IPS DF 4.7 (cell line): ENCODE measurements at regions not wholly inside any gene's neighbourhood (a gene's known extent, or its start where the extent isn't known, plus 50 kb on each side); places are given as distances from the start of the nearest gene placed in this dataset.
"Not testable (repeated sequence)": the region's sequence is repeated elsewhere in the genome, so short reads cannot be mapped to it uniquely, and the experiment has no call there.

Source experiments
- DNase-seq: peaks from one replicate; pipeline ENCODE4 v3.0.0-alpha.2; 2013; ENCODE audit warnings: low spot score; ENCODE audit errors: extremely low read depth

DNA sequence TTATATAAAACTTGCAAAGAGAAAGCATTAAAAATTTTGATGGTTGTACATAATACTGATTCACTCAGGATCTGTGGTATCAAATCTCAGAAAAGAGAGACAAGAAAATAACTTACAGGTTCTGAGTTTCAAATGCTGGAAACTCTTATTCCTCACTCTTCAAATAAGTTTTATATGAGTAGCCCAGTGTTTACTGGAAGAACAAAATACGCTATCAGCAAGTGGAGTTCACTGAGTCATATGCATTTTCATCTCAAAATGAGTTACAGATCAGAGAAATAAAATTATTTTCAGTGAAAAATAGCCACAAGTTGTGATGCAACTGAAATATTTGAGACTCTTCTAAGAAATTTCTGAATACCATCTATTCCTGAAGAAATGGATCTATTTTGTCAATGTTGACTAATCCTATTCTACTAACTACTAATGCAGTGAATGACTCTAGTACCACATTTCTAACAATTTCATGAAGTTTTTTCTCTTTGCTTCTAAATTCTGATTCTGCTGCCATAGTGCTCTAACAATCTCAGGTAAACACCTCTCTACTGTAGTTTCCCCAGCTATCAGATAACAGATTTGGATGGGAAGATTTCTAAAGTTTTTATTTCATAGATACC lies 391.7 kb downstream of the ZEB2 start:
- DNase-seq, result no peak

DNA sequence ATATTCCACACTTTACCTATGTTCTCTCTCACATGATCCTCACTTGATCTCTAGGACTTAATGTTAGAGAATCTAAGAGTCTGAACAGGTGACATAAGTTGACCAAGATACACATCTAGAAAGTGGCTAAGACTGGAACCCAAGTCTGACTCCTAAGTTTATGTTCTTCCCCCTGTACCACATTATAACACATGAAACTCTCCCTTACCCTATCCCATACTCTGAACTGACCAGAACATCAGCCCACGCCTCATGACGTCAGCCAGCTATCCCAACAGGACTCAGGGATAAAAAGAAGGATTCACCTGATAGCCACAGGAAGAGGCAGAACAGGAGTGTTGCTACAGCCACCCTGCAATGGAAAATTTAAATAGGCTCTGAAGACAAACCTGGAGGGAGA lies 392.2 kb downstream of the ZEB2 start:
- no peak for DNase-seq

DNA sequence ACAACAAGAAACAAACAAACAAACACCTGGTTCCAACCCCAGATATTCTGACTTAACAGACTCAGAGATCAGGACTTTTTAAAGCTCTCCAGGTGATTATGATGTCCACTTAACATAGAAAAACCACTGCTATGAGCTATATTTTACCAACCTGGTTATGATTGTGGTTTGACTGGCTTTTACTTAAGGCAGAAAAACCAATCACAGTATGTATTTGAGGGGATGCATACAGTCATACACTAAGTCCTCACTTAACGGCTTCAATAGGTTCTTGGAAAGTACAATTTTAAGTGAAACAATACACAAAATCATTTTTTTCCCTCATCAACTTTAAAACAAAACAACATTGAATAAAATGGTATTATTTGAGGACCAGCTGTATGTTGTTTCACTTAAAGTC lies 393.6 kb downstream of the ZEB2 start:
- DNase-seq, result no peak

DNA sequence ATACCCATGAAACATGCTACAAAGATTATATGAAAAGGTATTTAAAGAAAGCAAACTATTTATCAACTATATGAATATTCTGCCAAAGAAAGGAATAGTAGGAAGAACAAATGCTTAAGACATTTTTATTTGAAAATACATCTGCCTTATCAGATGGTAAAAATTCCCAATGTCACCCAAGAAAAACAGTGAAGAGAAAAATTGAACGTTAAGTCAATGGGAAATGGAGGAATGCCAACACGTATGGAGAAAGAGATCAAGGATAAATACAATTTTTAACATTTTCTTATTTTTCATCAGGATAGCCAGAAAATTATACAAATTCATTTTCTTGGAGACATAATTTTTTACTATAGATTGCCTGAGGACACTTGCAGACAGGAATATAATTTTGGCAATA lies 394.2 kb downstream of the ZEB2 start:
- DNase-seq, result no peak

DNA sequence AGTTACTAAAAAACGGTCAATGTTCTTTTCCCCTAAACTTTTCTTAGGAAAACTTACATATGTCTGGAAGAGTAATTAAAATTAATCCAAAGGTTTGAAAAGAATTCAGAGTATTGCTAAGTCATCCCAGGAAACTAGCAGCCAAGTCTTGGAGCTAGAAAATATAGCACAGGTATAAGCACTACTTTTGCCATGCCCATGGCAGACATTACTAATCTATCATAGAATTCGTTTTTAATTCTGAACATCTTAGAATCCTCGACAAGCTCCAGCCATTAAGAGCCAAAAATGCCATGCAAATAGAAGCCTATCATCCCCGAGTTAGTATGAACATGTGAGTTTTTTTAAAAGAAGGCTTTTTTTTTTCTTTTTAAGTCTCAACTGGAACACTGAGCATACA lies 395.0 kb downstream of the ZEB2 start:
- DNase-seq, result no peak

DNA sequence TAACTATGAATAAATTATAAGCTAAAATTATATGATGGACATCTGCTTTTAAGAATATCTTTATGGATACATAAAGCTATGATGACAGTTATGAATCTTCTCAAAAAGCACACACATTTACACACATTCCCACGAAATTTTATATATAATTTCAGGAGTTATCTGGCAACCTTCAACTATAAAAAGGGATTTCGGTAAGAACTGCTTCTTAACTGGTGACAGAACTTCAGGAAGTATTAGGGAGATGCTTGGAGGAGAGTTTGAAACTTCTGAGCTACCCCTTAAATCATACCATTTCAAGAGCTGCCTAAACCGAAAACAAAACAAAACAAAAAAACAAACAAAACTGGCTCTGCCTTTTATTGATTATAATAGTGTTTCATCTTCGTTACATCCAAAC lies 399.4 kb downstream of the ZEB2 start:
- DNase-seq, result no peak

DNA sequence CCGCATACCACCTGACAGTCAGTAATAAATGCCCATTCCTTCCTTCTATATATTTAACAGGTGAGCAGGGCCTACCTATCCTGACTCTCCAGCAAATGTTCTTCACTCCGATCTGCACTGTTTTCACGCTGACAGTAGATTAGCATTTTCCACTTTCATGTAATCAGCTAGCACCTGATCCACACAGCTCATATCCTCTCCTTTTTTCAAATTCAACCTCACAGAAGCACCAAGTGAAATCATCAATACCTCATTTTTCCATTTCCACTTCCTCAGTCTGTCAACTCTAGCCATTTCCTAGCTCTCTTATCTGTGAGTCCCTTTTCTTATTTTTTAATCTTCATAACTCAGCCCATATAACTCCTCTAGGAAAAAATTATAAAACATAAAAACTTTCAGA lies 402.8 kb downstream of the ZEB2 start:
- no peak for DNase-seq

DNA sequence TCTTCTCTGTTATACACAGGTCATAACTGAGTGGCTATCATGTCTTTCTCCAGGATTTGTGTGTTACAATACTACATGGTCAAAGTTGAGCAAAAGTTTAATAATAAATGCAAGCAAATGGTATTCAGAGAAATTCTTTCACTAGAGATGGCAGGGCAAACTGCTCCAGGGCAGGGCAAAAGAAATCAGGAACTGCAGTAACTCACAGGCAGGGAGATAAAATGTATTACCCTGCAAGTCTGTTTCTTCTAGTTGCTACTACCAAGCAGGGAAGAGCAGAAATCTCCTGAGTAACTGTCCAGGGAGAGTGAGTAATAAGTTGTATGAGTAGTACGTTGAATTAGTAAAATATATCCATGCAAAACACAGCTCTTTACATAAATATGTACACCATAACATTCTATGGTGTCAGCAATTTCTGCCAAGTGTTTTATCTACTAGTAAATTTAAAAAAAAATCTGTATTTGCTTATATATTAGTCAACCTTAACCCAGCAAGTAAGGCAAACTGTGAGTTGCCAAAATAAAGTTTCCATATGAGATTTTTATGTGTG lies 404.1 kb downstream of the ZEB2 start:
- no peak for DNase-seq

DNA sequence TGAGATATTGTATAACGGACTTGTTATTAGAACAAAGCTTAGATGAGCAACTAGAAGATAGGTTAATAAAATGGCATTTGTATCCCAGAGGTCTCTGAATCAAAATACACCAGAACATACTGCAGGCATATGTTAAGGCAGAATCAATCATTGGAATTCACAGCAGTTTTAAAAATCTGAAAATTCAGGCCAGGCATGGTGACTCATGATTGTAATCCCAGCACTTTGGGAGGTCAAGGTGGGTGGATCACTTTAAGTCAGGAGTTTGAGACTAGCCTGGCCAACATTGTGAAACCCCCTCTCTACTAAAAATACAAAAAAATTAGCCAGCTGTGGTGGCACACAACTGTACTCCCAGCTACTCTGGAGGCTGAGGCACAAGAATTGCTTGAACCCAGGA lies 405.2 kb downstream of the ZEB2 start:
- DNase-seq, result no peak

DNA sequence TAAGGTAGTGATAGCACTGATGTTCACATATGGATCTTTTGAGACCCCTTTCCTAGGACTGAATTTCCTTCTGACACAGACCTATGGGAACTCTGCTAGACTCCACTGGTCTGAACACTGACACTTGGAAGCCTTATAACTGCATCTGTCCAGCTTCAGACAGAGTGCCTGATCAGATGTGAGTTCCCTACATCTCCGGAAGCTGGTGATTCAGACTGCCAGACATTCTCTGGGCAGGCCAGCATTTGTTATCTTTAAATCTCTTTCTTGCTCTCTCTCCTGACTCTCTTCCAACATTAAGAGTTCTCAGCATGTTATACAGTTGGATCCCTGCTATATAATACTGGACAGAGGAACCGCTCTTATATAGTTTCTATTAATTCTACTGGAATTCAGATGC lies 408.5 kb downstream of the ZEB2 start:
- DNase-seq, result no peak

DNA sequence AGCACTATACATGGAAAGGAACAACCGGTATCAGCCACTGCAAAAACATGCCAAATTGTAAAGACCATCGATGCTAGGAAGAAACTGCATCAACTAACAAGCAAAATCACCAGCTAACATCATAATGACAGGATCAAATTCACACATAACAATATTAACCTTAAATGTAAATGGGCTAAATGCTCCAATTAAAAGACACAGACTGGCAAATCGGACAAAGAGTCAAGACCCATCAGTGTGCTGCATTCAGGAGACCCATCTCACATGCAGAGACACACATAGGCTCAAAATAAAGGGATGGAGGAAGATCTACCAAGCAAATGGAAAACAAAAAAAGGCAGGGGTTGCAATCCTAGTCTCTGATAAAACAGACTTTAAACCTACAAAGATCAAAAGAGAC lies 413.8 kb downstream of the ZEB2 start:
- DNase-seq, result not testable (repeated sequence)

DNA sequence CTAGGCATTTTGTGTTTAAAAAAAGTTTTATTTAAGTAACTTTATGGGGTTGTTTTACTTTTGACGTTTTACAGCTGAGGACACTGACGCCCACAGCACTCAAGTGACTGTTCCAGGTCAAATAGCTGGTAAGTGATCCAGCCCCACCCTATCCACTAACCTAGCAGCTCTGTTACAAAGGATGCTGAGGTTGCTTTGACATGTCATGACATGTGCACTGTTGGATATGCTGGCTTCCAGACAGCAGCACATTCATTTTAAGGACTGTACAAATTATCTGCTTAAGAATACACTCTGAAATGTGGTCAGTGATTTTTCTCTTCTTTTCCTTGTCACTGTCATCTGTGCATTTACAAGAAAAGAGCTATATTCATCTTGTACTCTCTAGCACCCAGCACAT lies 417.5 kb downstream of the ZEB2 start:
- no peak for DNase-seq

DNA sequence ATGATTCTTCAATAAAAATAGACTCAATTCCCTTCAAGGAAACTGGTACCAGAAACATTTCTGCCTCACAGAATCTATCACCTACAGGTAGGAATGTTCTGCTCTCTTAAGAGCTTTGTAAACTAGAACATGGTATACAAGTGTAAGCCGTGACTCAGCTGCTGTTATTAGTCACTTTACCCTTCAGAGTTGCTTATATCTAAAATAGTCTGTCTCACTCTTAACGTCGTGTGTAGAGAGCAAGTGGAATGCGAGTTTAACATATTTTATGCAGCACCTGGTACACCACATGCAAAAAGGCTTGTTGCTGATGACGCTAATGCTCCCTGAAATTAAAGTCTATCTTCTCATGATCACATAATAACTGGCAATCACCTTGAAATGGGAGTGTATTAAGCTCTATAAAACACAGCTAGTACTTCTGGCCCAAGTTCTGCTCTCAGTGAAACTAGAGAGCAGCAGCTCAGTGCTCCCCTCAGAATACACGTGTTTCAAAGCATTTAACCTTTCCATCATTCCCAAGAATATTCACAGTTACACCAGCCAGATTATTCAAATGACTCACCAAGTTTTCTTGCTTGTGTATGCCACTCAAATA lies 420.0 kb downstream of the ZEB2 start:
- no peak for DNase-seq

DNA sequence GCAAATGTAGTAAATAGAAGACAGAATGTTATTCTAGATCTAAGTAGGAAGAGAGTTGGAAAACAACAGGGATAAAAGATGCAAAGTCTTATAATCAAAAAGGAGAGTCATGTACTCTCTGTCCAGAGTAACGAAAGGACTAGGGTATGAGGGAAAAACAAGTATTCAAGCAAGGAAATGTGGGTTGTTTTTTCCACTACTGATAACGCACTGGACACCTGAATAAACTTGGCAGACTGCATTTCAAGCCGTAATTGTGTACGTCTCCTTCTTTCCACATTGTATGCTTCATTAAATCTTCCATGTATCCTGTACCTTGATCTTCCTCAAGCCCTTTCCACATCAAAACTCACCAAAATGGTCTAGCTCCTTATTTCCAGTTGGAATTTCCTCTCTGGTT lies 420.6 kb downstream of the ZEB2 start:
- no peak for DNase-seq

DNA sequence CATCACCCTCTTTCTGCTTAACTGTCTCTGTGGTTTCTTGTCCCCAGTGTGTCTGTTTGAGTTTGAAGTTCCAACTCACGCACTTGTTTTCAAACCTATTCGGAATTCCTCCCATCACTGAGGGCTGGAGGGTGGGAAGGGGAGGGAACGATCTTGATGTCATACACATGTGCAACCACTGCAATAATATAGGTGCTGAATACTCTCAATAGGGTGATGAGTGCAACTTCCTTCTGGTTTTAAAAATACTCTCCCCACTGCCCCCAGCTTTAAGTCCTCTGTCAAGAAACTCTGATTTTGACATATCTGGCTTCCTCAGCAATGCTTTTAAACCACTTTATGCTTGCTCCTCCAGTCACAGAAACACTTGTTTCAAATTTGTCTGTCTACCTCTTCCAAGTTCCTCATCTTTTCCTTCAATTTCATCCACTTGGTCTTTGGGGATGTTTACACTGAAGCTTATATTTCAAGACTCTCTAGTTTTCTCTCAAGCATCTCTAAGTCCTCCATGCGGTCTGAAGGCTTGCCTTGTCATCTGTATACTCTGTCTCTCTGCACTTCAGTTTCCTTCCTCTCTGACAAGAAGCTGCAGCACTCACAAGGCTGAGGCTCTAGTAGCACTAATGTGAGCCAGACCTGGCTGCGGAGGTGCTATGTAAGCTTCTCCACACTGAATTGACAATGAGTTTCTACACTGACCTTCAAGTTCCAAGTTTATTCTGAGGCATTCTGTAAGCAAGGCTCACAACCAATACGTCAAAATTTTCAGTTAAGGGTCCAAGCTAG lies 422.3 kb downstream of the ZEB2 start:
- DNase-seq, result no peak

DNA sequence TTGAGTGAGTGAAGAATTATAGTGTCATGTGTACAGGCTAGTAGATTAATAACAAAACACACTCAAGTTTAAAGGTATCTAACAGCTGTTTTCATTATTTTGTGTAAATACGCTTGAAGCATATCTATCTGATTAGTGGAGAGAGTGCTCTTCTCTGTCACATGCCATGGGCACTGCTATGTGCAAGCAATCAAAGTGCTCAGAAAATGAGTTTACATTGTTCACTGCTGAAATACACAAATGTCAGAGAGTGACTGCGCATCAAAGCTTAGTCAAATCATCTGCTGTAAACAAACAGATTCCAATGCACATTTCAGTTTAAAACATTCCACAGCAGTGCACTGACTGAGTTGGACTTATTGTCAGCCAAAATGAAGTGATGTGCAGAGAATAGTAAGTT lies 423.4 kb downstream of the ZEB2 start:
- DNase-seq, result no peak

DNA sequence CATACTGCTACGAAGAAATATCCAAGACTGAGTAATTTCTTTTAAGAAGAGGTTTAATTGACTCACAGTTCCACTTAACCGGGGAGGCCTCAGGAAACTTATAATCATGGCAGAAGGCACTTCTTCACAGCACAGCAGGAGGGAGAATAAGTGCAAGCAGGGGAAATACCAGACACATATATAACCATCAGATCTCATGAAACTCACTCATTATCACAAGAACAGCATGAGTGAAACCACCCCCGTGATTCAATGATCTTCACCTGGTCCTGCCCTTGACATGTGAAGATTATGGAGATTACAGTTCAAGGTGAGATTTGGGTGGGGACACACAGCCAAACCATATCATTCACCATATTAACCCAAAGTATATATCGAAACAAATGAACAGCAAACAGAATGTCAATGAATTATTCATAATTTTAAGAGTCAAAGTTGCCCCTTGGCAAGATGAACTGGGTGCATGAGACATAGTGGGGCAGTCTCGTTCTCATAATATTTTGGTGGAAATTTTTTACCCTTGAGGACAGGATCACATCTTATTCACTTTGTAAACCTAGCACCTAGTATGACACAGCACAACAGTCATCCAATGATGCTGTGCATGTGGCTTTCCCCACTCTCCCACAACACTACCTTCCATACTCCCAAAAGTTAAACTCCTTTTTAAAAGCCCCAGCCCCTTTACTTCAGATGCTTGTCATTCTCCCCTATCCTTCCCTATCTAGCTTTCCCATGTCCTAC lies 425.3 kb downstream of the ZEB2 start:
- no peak for DNase-seq

DNA sequence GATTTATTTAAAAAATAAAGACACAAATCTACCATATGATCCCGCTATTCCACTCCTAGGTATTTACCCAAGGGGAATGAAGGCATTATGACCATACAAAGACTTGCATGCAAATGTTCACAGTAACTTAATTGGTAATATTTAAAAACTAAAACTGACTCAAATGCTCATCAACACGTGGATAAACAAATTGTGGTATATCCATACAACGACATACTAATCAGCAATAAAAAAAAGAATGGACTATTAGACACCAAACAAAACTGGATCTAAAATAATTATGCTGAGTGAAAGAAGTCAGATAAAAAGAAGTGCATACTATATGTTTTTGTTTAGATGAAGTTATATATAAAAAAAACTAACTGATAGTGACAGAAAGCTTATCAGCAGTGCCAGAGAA lies 428.3 kb downstream of the ZEB2 start:
- DNase-seq, result no peak

DNA sequence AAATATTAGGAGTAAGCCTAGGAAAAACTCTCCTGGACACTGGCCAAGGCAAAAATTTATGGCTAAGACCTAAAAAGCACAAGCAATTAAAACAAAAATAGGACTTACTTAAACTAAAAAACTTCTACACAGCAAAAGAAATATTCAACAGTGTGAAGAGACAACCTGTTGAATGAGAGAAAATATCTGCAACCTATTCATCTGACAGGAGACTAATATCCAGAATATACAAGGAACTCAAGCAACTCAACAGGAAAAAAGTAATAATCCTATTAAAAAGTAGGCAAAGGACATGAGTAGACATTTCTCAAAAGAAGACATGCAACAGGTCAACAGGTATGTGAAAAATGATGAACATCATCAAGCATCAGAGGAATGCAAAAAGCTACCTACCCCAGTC lies 431.1 kb downstream of the ZEB2 start:
- DNase-seq, result no peak

DNA sequence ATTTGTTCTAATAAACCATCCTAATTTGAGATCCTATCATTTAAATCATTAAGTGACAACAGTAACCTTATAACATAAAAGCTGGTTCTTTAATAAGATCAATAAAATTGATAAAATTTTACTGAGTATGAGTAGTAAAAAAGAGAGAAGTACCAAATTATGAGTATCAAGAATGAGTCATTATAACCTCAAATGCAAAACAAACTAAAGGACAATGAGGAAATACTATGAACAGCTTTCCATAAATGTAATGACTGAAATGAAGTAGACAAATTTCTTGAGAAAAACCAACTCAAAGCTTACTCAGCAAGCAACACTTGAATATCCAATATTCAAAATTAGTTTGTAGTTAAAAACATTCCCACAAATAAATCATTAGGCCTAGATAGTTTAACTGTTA lies 433.0 kb downstream of the ZEB2 start:
- no peak for DNase-seq

DNA sequence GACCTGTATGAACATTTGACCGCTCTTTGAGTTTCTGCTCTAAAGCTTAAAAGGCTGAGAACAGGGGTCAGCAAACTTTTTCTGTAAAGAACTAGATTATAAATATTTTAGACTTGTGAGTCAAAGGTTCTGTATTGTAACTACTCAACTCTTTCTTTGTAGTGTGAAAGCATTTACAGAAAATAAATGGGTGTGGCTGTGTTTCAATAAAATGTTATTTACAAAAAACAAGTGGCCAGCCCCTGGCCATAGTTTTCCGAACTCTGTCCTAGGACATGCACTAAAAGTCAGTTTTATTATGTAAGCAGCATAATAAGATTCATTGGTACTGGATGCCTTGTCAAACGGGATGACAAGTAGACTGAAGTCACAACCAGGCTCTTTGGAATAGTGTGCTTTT lies 434.9 kb downstream of the ZEB2 start:
- no peak for DNase-seq

DNA sequence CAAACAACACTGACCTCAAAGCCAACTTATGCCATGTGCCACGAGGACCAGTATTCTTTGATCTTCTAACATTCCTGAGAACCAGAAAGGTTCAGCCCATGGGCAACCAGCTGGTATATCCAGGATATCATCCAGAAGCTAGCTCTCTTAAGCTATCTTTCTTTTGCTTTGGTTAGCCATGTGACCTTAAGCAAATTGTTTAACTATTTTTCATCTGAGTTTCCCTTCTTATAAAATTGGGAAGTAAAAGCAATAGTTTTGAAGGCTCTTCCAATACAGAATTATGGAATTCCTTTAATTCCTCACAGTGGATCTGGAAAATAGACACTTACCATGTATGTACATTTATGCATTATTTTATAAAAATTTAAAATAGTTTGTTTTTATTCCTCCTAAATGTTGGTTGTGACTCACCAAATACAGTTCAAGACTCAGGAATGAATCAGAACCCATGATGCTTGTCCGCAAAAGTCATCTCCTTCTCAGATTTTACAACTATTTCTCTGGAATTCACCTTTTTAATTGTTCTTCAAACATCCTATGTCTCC lies 435.7 kb downstream of the ZEB2 start:
- DNase-seq, result no peak
